NCI-H1417 treated with DMSO at 0.1 percent for 48 hours (cell line): ENCODE measurements at regions not wholly inside any gene's neighbourhood (a gene's known extent, or its start where the extent isn't known, plus 50 kb on each side); places are given as distances from the start of the nearest gene placed in this dataset.

ENCODE experiments used
- DNase-seq: peaks from one replicate; lab custom pipeline; 2025; lab: John Stamatoyannopoulos, UW

GRCh38 chr15:62547584-62547983, 382.5 kb upstream of the C2CD4B start:
- DNase-seq, result no peak

- DNase-seq, result no peak
Measured at GRCh38 chr15:62549345-62549970, 384.4 kb upstream of the C2CD4B start.

- no peak for DNase-seq
Measured at GRCh38 chr15:62550106-62550505, 385.0 kb upstream of the C2CD4B start.

- DNase-seq, result no peak
Measured at GRCh38 chr15:62552444-62552843, 387.4 kb upstream of the C2CD4B start.

- DNase-seq, result no peak
Measured at GRCh38 chr15:62553911-62554563, 389.0 kb upstream of the C2CD4B start.

GRCh38 chr15:62558640-62559380, 393.7 kb upstream of the C2CD4B start:
- DNase-seq, result no peak

- no peak for DNase-seq
Measured at GRCh38 chr15:62559381-62559733, 394.3 kb upstream of the C2CD4B start.

- no peak for DNase-seq
Measured at GRCh38 chr15:62561059-62561519, 396.0 kb upstream of the C2CD4B start.

- DNase-seq, result no peak
Measured at GRCh38 chr15:62561571-62561970, 396.5 kb upstream of the C2CD4B start.

- DNase-seq, result no peak
Measured at GRCh38 chr15:62564886-62565633, 400.0 kb upstream of the C2CD4B start.

- no peak for DNase-seq
Measured at GRCh38 chr15:62565634-62566026, 400.5 kb upstream of the C2CD4B start.

GRCh38 chr15:62566248-62566647, 401.2 kb upstream of the C2CD4B start:
- DNase-seq, result no peak

- DNase-seq, result no peak
Measured at GRCh38 chr15:62567501-62567900, 402.4 kb upstream of the C2CD4B start.

- DNase-seq, result no peak
Measured at GRCh38 chr15:62568004-62568403, 402.9 kb upstream of the C2CD4B start.

GRCh38 chr15:62568702-62569101, 403.6 kb upstream of the C2CD4B start:
- no peak for DNase-seq

- DNase-seq, result peak; percentile 71
Measured at GRCh38 chr15:62569460-62570404, 404.6 kb upstream of the C2CD4B start.

GRCh38 chr15:62570405-62570783, 405.3 kb upstream of the C2CD4B start:
- no peak for DNase-seq

GRCh38 chr15:62571072-62571471, 406.0 kb upstream of the C2CD4B start:
- no peak for DNase-seq

- DNase-seq, result no peak
Measured at GRCh38 chr15:62572797-62573196, 407.7 kb upstream of the C2CD4B start.

- no peak for DNase-seq
Measured at GRCh38 chr15:62573876-62574275, 408.8 kb upstream of the C2CD4B start.

- no peak for DNase-seq
Measured at GRCh38 chr15:62578546-62578945, 413.5 kb upstream of the C2CD4B start.
